Spinal cord (tissue), 9 donors: ENCODE measurements at regions not wholly inside any gene's neighbourhood (a gene's known extent, or its start where the extent isn't known, plus 50 kb on each side); places are given as distances from the start of the nearest gene placed in this dataset.
"Not testable (repeated sequence)": the region's sequence is repeated elsewhere in the genome, so short reads cannot be mapped to it uniquely, and the experiment has no call there.

ENCODE experiments used
- DNase-seq, 6 donors: peaks; one replicate each; pipeline versions ENCODE4 v3.0.0 to v3.0.0-alpha.2; 2013 to 2015; ENCODE audit warnings: low spot score in 6 of 6, low read depth in 4 of 6
- H3K27ac ChIP-seq: one replicate; pipeline ENCODE4 v1.5.1; 2013; ENCODE audit warnings: low read depth, low read length, control low read depth
- H3K27me3 ChIP-seq: one replicate; pipeline ENCODE4 v1.6.1; 2013; ENCODE audit warnings: low read length; ENCODE audit not compliant: control insufficient read depth, insufficient read depth
- H3K36me3 ChIP-seq: one replicate; pipeline ENCODE4 v1.6.1; 2013; ENCODE audit warnings: low read length; ENCODE audit not compliant: control insufficient read depth, insufficient read depth
- H3K4me1 ChIP-seq: one replicate; pipeline ENCODE4 v1.6.1; 2013; ENCODE audit warnings: low read length; ENCODE audit not compliant: control insufficient read depth, insufficient read depth
- H3K4me3 ChIP-seq: one replicate; pipeline ENCODE4 v1.5.1; 2013; ENCODE audit warnings: low read depth, low read length, control low read depth
- H3K9me3 ChIP-seq: one replicate; pipeline ENCODE4 v1.6.1; 2013; ENCODE audit warnings: low read length; ENCODE audit not compliant: control insufficient read depth, insufficient read depth
- WGBS: methylation state at CpG from one replicate; pipeline ENCODE4 v1.1.5; 2013; ENCODE audit warnings: missing lambda C conversion rate; ENCODE audit not compliant: insufficient coverage; 5-methylcytosine and 5-hydroxymethylcytosine counted together
- donor health status: healthy.

DNA sequence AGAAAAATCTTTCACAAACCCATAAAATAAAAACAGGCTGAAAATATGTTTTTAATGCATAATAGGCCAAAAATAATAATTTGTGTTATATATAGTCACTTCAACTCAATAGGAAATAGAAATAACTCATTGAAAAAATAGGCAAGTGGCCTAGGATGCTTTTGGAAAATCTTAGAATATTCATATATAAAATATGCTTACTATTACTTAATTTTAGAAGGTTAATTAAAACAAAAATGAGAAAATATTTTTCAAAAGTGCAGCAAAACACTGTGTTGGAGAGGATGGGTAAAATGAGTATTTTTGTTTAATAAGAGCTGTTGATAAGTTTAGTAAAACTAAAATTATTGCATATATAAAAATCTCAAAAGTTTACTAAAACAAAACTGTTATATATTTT lies 308.0 kb upstream of the ATXN7L3B start:
- no peaks in the 10 kb centered on the region for H3K9me3 ChIP-seq
- no peaks in the 10 kb centered on the region for H3K4me1 ChIP-seq
- no peak overlapping the region for H3K4me3 ChIP-seq
- H3K27me3 ChIP-seq = no peaks in the 10 kb centered on the region
- H3K27ac ChIP-seq = no peak overlapping the region
- no peak for DNase-seq
- H3K36me3 ChIP-seq = no peaks in the 10 kb centered on the region

DNA sequence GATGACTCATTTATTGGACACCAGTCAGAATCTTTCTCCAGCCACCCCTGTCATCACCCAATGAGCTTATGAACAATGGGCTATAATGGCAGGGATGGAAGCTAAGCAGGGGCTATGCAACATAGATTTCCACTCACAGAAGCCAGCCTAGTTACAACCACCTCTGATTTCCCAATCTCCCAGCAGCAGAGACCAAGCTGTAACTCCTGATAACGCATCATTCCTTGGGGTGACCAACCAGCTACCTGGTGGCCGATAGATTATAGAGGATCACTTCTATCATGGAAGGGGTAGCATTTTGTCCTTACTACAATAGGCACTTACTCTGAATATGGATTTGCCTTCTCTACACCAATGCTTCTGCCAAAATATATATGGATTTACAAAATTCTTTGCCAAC lies 302.3 kb upstream of the ATXN7L3B start:
- DNase-seq = no peak
- no CpG with 5 or more reads among the region's 2 CpGs for WGBS
- peaks cover 3% of the 10 kb centered on the region for H3K9me3 ChIP-seq
- H3K27ac ChIP-seq = no peak overlapping the region
- H3K4me1 ChIP-seq = no peaks in the 10 kb centered on the region
- H3K27me3 ChIP-seq = no peaks in the 10 kb centered on the region
- no peaks in the 10 kb centered on the region for H3K36me3 ChIP-seq
- no peak overlapping the region for H3K4me3 ChIP-seq

DNA sequence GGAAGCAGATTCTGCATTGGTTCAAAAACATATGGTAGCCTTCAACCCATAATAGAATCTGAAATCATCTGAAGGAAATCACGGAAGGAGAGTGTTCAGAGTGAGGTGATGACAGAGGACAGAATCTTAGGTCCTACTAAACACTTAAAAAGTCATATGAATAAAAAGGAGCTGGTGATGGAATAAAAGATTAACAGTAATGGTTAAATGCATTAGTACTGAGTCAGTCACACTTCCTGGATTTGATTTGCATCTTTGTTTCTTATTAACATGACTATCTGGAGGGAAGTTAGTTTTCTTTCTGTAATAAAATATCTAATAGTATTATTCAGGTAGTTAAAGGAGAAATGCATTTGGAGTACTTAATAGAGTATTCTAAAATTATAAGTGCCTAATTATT lies 296.3 kb upstream of the ATXN7L3B start:
- no peak overlapping the region for H3K4me3 ChIP-seq
- WGBS = no CpG with 5 or more reads among the region's 1 CpG
- H3K4me1 ChIP-seq = no peaks in the 10 kb centered on the region
- H3K9me3 ChIP-seq = peaks cover 3% of the 10 kb centered on the region
- H3K27ac ChIP-seq = no peak overlapping the region
- DNase-seq = no peak
- no peaks in the 10 kb centered on the region for H3K36me3 ChIP-seq
- H3K27me3 ChIP-seq = no peaks in the 10 kb centered on the region

DNA sequence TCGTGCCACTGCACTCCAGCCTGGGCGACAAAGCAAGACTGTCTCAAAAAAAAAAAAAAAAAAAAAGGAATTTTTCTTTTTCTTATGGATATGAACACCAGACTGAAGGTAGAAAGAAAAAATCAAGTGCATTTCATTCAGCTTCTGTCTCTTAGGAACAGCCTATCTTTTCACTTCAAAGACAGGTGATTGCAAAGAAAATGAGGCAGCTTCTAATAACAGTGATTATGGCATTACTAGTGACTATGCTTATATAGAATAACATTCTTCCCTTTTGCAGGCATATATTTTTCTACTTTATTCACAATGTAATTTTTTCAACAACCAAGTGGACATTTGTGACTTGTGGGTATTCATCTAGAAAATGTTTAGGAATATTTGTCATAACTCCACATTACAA lies 295.5 kb upstream of the ATXN7L3B start:
- Histone ChIP-seq H3K9me3 (peaks cover 3% of the 10 kb centered on the region), H3K27me3 (no peaks in the 10 kb centered on the region), H3K36me3 (no peaks in the 10 kb centered on the region), H3K27ac (no peak overlapping the region), H3K4me1 (no peaks in the 10 kb centered on the region), H3K4me3 (no peak overlapping the region)
- no peak for DNase-seq
- WGBS = no CpG with 5 or more reads among the region's 2 CpGs

DNA sequence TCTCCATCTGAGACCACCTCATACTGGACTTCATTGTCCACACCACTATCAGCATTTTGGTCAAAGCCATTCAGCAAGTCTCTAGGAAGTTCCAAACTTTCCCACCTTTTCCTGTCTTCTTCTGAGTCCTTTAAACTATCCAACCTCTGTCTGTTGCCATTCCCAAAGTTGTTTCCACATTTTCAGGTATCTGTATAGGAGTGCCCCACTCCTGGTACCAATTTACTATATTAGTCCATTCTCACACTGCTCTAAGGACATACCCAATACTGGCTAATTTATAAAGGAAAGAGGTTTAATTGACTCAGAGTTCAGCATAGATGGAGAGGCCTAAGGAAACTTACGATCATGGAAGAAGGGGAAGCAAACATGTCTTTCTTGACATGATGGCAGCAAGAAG lies 292.2 kb upstream of the ATXN7L3B start:
- Histone ChIP-seq H3K4me1 (no peaks in the 10 kb centered on the region), H3K36me3 (no peaks in the 10 kb centered on the region), H3K4me3 (no peak overlapping the region), H3K27me3 (no peaks in the 10 kb centered on the region), H3K27ac (no peak overlapping the region), H3K9me3 (no peaks in the 10 kb centered on the region)
- no CpG with 5 or more reads among the region's 1 CpG for WGBS
- DNase-seq = no peak

DNA sequence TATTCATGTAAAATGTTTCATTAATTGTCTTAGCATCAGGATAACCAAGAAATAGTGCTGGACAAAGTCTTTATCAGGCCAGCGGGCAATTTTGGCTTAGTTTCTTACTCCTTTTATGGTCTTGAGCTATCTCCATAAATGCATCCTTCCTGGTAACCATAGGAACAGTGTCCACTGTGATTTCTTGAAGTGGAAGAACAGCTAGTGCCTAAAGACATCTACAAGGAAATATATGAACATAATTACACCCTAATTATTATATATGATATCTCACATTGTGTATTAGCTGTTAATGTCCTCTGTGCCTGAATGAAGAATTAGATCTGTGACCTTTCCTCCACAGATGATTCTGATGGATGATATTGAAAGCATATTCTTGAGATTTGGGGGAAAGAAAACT lies 286.7 kb upstream of the ATXN7L3B start:
- no peak overlapping the region for H3K4me3 ChIP-seq
- no peak overlapping the region for H3K27ac ChIP-seq
- WGBS = no CpG with 5 or more reads among the region's 1 CpG
- H3K36me3 ChIP-seq = no peaks in the 10 kb centered on the region
- DNase-seq = peak in 2 of 6 donors; percentile 1 to 65
- peaks cover 2% of the 10 kb centered on the region for H3K9me3 ChIP-seq
- no peaks in the 10 kb centered on the region for H3K4me1 ChIP-seq
- H3K27me3 ChIP-seq = no peaks in the 10 kb centered on the region

DNA sequence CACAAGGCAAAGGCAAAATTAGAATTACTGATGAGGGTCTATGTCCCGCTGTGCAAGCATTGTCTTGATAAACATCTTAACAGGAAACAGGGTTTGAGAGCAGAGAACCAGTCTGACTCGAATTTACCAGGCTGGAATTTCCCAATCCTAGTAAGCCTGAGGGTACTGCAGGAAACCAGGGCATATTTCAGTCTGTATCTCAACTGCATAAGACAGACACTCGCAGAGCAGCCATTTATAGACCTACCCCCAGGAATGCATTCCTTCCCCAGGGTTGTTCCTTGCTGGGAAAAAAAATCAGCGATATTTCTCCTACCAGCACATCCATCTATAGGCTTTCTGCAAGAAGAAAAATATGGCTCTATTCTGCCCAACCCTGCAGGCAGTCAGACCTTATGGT lies 283.8 kb upstream of the ATXN7L3B start:
- not testable (repeated sequence) for H3K4me1 ChIP-seq, DNase-seq, H3K27me3 ChIP-seq, H3K36me3 ChIP-seq, H3K4me3 ChIP-seq, H3K27ac ChIP-seq, H3K9me3 ChIP-seq
- WGBS = 80% methylated on average over 3 of the region's 4 CpGs

DNA sequence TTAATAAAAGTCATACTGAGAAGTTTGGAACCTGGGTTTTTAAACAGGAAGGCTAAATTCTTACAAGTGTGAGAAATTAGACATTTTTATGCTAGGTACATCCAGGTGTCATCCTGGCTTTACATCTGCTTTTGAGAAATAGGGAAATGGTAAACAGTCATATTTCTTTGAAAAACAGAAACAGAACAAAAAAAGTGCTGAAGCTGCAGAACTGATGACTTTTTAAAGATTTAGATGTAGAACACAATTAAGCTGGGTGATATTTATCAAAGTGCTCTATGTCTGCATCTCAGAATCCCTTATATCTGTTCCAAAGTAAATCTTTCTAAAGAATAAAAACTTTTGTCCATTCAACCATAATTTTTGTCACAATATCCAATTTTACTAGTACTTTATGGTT lies 282.9 kb upstream of the ATXN7L3B start:
- H3K4me3 ChIP-seq = no peak overlapping the region
- H3K27me3 ChIP-seq = no peaks in the 10 kb centered on the region
- no peaks in the 10 kb centered on the region for H3K36me3 ChIP-seq
- peaks cover 2% of the 10 kb centered on the region for H3K9me3 ChIP-seq
- H3K4me1 ChIP-seq = no peaks in the 10 kb centered on the region
- no peak overlapping the region for H3K27ac ChIP-seq
- DNase-seq = no peak

DNA sequence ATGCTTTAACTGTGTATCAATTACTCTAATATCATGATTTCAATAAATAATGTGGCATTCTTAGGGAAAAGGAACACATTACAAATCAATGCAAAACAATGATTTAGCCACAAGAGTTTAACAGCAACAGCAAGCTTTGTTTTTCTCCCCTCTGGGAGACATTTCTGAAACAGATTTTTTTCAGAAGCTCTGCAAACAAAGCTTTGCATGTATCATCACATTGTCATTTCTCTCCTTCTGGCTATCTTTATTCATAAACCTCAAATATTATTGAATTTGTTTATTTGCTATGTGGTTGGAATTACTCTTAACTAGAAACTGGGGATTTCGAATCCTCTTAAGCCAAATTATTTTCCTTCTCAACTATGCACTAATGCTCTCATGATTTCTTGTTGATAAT lies 278.4 kb upstream of the ATXN7L3B start:
- H3K4me3 ChIP-seq = no peak overlapping the region
- no peaks in the 10 kb centered on the region for H3K9me3 ChIP-seq
- H3K36me3 ChIP-seq = no peaks in the 10 kb centered on the region
- no peak overlapping the region for H3K27ac ChIP-seq
- DNase-seq = peak in 1 of 6 donors; percentile 54
- H3K4me1 ChIP-seq = no peaks in the 10 kb centered on the region
- no peaks in the 10 kb centered on the region for H3K27me3 ChIP-seq
- no CpG with 5 or more reads among the region's 1 CpG for WGBS

DNA sequence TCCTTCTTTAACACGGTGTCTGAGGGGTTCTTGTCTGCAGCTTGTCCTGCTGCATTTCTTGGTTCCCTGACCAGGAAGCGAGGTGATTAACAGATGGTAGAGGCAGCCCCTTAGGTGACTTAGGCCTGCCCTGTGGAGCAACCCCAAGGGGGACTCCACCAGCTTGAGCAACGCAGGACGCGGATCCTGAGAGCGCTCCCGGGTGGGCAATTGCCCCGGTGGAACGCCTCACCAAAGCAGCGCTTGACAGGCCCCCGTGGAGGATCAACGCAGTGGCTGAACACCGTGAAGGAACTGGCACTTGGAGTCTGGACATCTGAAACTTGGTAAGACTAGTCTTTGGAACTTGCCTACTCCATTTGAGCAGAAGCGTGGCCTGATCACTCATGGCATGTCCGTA lies 272.9 kb upstream of the ATXN7L3B start:
- 92% methylated on average over 15 of the region's 15 CpGs for WGBS
- H3K27ac ChIP-seq = no peak overlapping the region
- no peaks in the 10 kb centered on the region for H3K27me3 ChIP-seq
- no peak for DNase-seq
- no peaks in the 10 kb centered on the region for H3K36me3 ChIP-seq
- H3K4me3 ChIP-seq = no peak overlapping the region
- H3K9me3 ChIP-seq = no peaks in the 10 kb centered on the region
- H3K4me1 ChIP-seq = no peaks in the 10 kb centered on the region

DNA sequence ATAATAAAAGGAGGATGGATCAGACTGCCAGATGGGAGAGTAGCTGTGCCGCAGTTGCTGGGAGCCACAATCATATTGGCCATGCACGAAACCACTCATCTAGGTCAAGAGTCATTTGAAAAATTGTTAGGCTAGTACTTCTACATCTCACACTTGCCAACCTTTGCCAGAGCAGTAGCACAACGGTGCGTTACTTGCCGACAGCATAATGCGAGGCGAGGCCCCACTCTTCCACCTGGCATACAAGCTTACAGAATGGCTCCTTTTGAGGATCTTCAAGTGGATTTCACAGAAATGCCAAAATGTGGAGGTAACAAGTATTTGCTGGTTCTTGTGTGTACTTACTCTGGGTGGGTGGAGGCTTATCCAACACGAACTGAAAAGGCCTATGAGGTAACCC lies 268.3 kb upstream of the ATXN7L3B start:
- not testable (repeated sequence) for H3K4me3 ChIP-seq, DNase-seq, H3K36me3 ChIP-seq, H3K27ac ChIP-seq, H3K27me3 ChIP-seq, H3K9me3 ChIP-seq, H3K4me1 ChIP-seq
- 100% methylated on average over 2 of the region's 8 CpGs for WGBS
